HG02970 (cell line): ENCODE measurements at regions not wholly inside any gene's neighbourhood (a gene's known extent, or its start where the extent isn't known, plus 50 kb on each side); places are given as distances from the start of the nearest gene placed in this dataset.

Experiments used
- ATAC-seq: cut with Tn5 transposase; IDR thresholded peaks from one replicate; pipeline ENCODE4 v1.9.1; 2021; ENCODE audit warnings: mild to moderate bottlenecking, moderate library complexity, moderate number of reproducible peaks; ENCODE audit not compliant: unreplicated experiment, low FRiP score

DNA sequence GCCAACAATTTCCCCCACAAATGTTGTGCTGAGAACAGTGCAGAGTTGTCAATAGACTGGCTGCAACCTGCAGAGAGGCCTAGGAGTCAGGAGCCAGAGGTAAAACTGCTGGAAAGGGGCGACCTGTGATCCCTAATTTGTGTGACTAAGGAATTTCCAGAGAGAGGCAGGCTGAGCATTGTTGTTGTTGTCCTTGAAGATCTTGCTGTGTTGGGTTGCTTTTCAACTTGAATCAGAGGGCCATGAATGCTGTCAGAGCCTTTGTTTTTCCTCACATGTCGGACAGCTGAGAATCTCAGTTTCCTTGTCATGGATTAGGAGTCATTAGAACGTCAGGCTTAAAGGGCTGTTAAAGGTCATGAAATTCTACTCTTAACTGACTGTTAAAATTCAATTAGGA is 134.6 kb upstream of the ASTN2 start:
- no peak for ATAC-seq

DNA sequence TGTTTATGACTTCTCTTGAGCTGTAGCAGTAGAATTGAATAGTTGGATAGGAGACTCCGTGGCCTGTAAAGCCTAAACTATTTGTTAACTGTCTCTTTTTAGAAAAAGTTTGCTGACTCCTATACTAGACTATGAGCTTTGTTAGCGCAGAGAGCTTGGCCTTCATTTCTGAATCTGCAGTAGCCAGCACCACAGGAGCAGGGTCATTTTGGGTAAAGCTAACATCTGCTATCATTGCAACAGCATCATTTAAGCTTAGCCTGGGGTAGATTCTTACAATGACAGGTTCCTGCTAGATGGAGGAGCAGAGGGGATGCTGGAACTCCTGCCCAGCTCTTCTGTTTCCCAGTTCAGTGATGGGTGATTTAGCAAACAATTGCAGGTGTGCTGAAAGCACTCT is 133.7 kb upstream of the ASTN2 start:
- no peak for ATAC-seq

DNA sequence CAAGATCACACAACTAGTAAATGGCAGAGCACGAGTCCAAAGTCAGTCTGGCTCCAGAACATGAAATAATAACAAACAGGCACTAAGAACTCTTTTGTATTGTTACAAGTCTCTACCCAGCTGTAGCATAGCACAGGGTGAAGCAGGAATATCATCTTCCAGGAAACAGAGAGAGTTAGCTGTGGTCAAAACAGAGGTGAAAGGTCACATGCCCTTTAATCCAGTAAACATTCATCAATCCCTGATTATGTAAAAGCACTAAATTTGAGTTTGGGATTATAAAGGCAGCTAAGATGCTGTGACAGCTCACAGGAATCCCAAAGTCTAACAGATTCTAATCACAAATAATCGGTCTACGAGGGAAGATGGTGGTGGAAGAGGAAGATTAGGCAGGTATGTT is 133.0 kb upstream of the ASTN2 start:
- ATAC-seq, result no peak

DNA sequence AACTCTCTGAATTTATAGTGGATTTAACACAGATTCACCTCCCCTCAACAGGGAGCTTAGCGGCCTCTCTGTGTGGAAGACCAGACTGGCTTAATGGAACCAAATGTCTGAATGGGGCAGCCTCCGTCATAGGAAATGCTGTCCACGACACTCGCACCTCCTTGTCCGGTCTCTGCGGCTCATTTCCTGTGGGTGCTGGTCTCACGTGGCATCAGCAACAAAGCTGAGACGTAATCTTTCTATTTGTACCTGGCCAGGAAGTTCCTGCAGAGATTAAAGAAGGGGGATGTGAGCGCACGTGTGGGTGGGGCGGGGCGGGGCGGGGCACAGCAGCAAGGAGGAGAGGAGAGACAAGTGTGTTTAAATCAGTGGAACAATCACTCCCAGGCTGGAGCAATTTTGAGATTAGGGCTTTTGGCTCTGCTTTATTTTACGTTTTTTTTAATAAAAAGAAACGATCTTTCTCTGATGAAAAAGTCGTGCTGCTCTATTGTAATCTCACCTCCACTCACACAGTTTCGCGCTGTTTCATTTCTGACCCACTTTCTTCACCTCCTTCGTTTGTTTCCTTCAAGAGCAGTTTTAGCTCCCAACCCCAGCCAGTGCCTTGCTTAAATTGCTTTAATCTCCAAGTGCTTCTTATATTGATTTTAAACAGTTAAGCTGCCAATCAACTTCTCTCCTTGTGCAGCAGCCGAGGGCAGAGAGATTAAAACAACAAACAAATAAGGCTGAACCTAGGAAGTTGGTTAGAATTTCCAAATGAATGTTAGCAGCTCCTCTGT is 132.2 kb upstream of the ASTN2 start:
- ATAC-seq, result no peak

DNA sequence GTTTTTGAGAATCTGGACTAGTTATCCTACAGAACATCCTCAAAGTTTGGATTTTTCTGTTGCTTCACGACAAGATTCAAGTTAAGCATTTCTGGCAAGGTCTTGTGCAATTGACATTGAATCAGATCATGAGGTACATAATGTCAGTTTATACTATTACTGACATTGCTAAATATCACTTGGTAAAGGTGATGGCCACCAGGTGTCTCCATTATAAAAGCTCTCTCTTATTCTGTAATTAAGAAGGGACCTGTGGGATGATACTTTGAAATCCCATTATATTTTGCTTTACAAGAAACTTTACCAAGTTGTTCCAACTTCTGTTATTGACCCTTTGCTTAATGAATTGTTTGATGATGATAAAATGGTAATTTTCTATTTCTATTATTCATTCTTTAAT is 131.0 kb upstream of the ASTN2 start:
- no peak for ATAC-seq

DNA sequence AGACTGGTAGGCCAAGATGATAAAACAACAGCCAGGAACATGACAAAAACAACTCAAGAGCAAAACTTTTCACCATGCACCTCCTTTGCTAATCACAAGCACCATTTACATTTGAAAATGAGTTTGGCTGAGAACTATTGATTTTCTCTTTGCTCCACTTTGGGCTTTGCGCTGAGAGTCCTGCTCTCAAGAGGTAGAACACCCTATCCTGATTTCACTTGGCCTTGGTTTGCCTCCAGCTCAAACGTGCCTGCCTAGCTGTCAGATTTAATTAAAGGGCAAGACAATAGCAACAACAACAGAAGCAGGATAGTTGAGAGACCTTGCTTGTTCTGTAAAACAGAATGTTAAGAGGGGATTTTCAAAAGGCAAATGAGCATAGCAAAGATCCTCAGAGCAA is 128.2 kb upstream of the ASTN2 start:
- no peak for ATAC-seq

DNA sequence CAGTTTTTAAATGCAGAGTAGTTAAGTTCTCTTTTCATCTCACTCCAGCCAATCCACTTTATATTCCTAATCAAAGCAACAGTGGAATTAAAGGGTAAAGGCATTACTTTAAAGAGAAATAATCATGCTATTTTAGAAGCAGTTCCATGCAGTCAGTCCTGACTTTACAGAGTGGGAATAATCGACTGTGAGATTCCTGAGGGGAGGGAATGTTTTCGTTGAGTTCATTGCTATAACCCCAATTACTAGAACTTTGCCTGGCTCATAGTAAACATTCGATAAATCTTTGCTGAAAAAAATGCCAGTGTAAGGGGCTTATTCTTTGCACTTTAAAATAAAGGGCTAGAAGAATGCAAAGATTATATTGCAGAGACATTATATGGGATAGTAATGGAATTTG is 127.2 kb upstream of the ASTN2 start:
- ATAC-seq, result no peak

DNA sequence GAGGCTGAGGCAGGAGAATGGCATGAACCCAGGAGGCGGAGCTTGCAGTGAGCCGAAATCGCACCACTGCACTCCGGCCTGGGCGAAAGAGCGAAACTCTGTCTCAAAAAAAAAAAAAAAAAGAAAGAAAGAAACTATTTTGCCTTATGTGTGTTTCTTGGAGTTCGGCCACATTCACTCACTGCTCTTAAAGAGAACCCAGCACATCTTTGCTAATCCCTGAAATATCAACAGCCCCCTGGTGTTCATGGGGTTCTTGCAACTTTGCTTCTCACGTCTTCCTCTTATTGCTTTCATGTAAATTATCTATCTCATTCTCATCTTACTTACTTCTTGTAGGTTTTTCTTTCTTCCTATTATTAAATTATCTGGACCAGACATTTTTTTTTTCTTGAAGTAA is 126.3 kb upstream of the ASTN2 start:
- ATAC-seq, result no peak

DNA sequence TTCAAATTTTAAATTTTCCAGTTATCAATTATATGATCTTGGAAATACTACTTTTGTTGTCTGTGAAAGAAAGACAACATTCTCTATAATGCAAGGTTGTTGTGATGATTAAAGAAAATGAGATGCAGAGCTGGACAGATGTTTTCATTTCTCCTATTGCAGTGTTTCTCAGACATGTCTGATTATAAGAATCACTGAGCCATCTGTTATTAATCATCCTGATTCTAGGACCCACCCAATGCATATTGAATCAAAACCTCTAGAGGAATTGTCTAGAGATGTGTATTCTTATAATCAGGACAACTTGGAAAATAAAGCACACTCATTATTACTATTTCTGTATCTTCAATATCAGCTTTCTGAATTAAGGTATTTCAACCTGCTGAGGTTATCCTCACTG is 121.1 kb upstream of the ASTN2 start:
- no peak for ATAC-seq

DNA sequence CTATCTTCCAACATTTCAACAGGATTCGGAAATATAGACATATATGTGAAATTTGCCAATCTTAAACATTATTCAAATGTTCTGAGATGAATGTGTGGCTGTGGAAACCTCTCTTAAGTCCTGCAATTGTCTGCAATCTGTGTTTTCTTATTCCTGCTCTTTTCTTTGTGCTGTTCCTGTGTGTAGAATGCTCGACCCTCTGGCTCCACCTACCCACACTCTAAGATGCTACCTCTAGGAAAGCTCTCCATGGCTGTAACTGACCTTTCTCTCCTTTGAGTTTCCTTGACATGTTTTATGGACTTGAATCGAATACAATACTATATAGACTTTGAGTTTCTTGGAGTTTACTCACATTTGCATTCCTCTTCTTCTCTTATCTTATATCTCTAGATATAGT is 120.6 kb upstream of the ASTN2 start:
- no peak for ATAC-seq

DNA sequence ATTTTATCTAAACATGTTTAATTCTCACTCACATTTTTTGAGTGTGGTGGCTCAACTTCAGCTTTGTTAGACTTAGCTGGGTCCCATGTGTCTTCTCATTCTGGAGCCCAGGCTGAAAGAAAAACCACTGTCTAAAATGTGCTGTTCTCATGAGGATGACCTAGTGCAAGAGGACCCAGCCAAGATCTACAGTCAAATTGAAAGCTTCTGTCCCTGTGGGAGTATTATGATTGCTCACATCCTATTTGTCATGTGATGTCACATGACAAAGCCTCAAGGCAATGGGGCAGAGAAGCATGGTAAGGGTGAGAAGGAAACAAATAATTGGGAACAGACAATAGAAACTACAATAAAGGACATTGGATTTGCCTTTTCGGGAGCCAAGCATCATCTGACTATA is 113.4 kb upstream of the ASTN2 start:
- ATAC-seq, result no peak

DNA sequence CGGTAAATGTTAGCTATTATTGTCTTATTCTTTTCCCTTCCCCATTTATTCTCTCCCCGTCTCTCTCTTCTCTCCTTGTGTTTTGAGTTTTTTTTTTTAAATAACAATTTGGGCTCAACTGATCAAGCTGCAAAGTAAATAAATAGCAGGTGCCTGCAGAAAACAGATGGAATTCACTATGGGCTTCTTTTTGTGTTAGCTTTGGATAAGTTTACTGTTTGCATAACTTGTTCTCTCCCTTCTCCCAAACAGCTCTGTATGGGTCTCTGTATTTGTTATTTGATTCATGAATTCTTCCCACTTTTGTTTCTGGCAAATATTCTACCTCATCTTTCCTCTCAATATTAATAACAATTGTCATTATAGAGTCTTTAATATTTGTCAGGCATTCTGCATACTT is 111.8 kb upstream of the ASTN2 start:
- ATAC-seq, result no peak

DNA sequence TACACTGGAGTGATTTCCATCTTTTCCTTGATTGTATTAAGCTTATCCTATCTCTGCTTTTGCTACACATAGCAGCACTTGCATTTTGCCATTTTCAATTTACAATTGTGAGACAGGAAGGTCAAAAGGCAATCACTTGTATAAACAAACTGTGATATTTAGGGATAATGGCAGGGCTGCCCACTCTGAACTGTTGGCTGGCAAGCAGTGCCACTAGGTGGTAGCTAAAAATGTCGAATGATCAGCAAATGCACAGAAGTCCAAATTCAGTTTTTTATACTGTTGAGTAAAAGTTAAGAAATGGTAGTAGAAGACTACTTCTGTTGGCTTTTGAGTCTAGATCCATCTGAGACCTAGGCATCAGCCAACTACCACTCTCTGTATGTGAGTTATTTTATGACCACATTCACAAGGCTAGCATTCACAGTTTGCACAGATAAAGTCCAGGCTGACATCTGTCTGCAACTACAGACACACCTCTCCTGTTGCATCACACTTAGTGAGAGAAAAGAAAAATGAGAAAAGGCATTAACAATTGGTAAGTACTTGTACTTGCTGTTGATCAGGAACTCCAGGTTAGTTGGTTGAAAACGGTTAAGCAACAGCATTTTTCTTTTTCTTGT is 108.8 kb upstream of the ASTN2 start:
- no peak for ATAC-seq

DNA sequence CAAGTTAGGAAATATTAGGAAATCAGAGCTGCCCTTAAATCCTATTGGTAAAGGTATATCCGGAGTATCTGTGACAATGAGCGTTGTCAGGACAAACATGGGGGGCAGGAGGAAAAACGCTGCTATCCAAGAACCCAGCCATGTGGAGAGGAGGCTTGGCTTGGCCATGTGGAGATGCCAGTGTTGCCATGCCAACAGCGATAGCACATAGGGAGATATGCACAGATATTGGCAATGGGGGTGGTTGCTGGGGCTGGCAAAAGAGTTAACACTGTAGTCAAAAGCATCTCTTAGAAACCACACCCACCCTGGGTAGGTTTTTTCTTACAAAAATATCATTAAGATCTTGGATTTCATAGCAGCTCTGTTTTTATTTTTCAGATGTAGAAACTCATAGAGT is 106.4 kb upstream of the ASTN2 start:
- no peak for ATAC-seq

DNA sequence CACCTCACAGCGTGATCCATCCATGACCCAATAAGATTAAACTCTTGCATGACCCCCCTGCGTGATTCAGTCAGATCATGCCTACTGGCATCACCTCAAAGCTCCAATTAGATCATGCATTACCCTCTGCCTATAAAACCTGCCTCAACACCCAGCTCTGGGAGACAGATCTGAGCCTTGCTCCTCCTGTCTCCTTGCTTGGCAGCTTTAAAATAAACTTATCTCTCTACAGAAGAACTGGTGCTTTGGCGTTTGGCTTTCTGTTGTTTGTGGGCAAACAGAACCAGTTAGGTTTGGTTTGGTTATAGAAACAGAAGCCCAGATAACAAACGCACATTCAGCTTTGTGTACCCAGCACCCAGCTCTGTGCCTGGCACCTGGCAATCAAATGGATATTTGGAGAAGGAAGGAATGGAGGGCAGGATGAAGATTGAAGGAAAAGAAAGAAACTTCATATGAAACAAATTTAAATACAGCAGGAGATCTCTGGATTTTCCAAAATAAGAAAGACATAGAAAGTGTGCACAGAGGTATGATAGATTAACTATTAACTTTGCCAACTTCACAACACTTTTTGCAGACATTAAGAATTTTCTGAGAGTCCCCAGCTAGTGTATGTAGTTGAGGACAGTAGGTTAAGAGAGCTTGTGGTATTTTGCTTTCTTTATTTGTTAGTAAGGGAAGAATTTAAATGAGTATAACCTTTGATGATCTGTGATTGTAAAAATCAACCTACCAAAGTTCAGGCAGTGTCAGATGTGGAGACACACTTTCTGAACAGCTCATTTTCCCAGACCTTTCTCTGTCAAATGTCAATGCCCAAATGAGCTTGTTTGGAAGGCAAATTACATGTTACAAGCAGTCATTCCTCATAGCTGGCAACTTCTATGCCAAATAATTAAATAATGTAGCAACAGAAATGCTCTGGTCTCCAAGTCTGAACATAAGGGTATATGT is 102.1 kb upstream of the ASTN2 start:
- ATAC-seq, result no peak

DNA sequence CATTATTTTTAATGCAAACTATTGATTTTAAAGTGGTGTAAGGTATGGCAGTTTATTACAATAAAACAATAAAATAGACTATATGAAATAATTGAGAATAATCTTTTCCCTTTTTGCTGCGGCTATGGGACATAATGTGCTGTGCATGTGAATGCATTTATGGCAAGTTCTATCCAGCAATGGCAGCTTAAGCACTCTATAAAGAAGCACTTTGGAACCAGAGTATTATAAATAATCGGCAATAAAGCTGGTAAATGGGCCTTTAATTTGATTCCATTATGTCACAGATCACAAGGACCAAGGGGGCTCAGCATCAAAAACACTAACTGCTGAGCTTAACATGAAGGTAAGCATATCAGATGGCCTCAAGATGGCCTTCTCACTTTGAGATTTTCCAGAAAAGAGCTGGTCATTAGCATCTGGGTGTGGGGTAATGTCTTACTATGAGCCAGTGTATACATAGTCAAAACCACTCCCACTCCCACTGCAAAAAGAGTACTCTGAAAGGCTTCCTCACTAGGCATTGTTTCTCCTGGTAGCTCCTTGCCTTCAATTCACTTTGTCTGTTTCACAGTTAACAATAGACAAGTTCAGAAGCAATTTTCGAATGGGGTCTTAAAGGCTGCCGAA is 97.1 kb upstream of the ASTN2 start:
- ATAC-seq, result no peak

DNA sequence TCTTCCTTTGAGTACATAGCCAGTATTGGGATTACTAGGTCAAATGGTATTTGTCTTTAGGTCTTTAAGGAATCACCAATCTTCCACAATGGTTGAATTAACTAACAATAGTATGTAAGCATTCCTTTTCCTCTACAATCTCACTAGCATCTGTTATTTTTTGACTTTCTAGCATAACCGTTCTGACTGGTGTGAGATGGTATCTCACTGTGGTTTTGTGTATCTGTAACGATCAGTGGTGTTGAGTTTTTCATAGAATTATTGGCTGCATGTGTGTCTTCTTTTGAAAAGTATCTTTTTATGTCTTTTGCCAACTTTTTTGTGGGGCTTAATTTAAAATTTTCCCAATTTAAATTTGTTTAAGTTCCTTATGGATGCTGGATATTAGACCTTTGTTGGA is 81.5 kb upstream of the ASTN2 start:
- no peak for ATAC-seq

DNA sequence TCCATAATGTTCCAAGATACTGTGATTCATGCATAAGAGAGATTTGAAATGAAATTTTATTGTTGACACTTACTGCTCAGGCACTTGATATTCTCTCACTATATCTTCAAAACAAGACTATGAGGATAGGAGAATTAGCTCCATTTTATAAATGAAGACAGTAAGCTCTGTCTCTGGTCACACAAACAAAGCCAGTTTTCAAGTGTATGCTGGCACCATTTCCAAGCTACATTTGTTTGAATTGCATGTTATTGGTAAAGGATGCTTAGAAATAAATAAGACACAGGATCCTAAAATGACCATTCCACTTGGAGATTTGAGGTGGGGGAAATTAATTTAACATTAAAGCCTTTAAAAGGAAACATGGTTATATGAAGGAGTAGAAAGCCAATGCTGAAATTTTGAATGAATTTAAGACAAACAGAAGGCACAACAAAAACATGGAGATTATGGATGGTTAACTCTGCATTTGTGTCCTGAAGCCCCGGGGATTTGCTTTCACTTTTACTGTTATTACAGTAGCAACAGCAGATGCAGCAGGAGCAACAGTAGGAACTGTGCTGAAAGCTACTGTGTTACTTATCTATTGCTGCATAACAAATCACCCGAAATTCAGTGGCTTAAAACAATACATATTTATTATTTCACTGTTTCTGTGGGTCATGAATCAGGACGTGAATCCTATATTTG is 79.7 kb upstream of the ASTN2 start:
- no peak for ATAC-seq

DNA sequence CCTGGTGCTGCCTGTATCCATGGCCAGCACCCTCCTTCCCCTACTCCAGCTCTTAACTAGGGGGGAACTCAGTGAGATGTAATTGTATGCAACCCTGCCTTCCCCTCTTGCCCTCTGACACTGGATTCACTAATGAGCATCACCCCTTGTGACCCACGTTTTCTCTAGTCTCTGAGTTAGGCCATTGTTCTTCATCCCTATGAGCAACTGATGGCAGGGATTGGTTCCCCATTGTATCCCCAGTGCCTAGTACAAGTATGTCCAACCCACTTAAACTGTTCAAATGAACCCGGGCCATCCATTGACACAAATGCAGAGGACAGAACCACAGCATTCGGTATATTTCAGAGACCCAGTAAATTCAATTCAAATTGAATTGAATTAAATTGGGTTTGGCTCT is 77.6 kb upstream of the ASTN2 start:
- ATAC-seq, result no peak

DNA sequence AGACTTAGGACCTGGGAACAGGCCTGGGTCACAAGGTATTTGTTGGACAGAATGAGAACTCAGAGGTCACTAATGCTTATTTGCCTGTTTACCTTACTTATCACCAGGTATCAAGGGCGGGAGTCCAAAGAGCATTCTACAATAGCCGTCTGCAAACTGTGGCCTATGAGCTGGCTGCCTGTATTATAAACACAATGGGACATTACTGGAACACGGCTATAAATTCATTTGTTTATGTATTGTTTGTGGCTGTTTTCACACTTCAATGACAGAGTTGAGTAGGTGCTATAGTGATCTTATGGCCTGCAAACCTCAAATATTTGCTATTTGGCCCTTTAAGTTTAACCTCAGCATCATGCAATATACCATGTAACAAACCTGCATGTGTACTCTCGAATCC is 76.6 kb upstream of the ASTN2 start:
- no peak for ATAC-seq
